ENCODE measurements at regions not wholly inside any gene's neighbourhood (a gene's known extent, or its start where the extent isn't known, plus 50 kb on each side); places are given as distances from the start of the nearest gene placed in this dataset.

DNA sequence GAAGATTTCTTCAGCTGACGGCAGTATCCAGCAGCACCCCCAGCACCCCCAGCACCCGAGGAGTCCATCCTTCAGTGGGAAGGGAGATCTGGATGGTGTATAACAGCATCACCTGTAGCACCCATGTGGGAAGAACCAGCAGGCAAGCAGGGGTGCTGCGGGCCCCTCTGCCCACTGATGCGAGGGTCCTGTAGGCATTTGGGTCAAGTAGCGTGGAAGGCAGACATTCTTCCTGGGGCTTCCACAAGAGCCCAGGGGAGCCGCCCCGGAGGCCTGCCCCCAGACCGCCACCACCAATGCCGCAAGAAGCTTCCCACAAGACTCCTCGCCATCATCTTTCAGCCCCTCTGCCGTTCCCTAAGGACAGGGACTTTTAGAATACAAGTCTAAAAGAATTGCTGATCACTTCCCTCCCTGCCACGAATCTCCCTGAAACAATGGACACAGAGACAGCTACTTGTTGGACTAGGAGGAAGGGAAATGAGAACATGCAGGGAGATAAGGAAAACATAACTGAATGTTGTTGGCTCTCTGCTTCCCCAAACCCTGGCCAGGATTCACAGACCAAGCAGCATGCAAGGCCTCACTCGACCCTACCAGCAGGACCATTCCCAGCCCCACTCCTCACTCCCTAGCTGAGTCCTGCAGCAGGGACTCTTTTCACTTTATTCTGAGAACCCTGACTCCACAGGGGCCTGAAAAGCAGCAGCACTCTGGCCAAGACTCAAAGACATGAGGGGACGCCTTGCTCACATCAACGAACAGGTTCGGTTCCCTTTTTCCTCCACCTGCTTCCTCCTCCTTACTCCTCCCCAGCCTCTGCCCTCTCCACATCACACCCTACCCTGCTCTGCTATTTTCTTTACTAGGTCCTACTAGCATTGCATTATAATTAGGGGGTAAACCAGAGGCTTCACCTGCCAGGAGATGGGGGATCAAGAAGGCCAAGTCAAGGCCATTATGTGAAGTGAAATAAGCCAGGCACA, 164.5 kb downstream of the HERPUD2 start:
- no peak for DNase-seq (ENCODE audit: insufficient read length)
- no peak for FAIRE-seq
- no peak for TF ChIP-seq TAF1 (IDR thresholded peaks at IDR 0.05; ENCODE audit: borderline replicate concordance, low read depth, low read length)
- TF ChIP-seq POLR2A (IDR thresholded peaks at IDR 0.05; ENCODE audit: low read depth, low read length) = no peak
- no peak for TF ChIP-seq POLR2AphosphoS5 (IDR thresholded peaks at IDR 0.05; ENCODE audit: low read depth, low read length)

DNA sequence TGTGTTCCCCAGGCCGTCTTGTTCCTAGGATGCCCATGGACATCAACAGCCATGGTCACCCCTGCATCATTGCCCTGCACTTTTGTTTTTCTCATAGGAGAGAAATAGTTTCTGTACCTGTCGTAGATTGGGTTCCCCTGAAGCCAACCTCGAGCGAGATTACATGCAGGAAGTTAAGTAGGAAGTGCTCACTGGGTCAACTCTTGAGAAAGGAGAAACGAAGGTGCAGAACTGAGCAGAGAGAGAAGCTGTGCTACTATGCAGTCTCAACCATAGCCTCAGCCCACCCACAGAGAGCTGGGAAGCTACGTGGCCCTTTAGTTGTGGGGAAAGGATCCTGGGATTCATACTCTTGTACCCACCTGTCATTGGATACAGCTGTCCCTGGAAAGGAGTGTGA, 165.2 kb downstream of the HERPUD2 start:
- DNase-seq (ENCODE audit: insufficient read length) (no peak), FAIRE-seq (no peak)
- no peak for TF ChIP-seq TAF1 (IDR thresholded peaks at IDR 0.05; ENCODE audit: borderline replicate concordance, low read depth, low read length)
- no peak for TF ChIP-seq POLR2AphosphoS5 (IDR thresholded peaks at IDR 0.05; ENCODE audit: low read depth, low read length)
- TF ChIP-seq POLR2A (IDR thresholded peaks at IDR 0.05; ENCODE audit: low read depth, low read length) = no peak

DNA sequence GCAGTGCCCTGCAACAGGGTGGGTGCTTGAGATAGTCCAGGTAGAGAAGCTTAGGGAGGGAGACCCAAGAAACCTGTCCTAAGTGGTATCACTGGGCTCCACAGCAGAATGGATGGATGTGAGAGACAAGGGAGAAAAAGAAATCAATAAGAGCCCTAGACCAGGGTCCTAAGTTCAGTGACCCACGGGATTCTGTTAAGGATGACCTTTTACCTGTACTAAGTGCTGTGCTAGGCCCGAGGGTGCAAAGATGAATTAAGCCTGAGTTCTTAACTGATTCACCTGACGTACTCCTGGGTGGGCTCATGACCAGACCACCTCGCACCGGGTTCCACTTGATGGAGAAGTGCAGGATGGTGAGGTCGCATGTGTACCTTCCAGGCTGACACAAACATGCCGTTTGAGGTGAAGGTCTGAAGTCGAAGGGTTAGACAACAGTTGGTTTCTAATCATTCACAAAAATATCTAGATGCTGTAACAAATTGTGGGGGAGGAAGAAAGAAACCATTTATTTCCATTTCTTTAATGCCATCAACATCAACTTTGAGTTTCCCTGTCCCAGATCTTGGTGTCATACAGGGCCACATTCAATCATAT, 166.5 kb downstream of the HERPUD2 start:
- DNase-seq (ENCODE audit: insufficient read length) (no peak), FAIRE-seq (no peak)
- TF ChIP-seq POLR2A (IDR thresholded peaks at IDR 0.05; ENCODE audit: low read depth, low read length) = no peak
- TF ChIP-seq POLR2AphosphoS5 (IDR thresholded peaks at IDR 0.05; ENCODE audit: low read depth, low read length) = no peak
- TF ChIP-seq TAF1 (IDR thresholded peaks at IDR 0.05; ENCODE audit: borderline replicate concordance, low read depth, low read length) = no peak

DNA sequence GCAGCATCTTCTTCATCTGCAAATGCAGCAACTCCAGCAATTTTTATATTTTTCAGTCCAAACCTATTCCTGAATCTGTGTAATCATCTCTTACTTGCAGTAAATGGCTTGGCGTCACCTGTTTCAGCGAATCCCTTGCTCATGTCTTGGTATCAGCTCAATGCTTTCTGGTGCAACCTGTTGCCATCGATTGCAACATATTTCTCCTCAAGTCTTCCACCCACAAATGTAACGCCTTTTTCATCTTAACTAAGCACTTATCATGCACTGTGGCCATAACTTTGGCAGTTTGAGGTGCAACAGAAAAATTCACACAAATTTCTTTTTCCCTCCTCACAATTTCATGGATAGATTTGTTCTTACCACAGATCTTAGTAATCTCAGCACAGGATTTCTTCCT, 168.3 kb downstream of the HERPUD2 start:
- DNase-seq (ENCODE audit: insufficient read length) (no peak), FAIRE-seq (no peak)
- TF ChIP-seq POLR2AphosphoS5 (IDR thresholded peaks at IDR 0.05; ENCODE audit: low read depth, low read length) = no peak
- TF ChIP-seq TAF1 (IDR thresholded peaks at IDR 0.05; ENCODE audit: borderline replicate concordance, low read depth, low read length) = no peak
- no peak for TF ChIP-seq POLR2A (IDR thresholded peaks at IDR 0.05; ENCODE audit: low read depth, low read length)

DNA sequence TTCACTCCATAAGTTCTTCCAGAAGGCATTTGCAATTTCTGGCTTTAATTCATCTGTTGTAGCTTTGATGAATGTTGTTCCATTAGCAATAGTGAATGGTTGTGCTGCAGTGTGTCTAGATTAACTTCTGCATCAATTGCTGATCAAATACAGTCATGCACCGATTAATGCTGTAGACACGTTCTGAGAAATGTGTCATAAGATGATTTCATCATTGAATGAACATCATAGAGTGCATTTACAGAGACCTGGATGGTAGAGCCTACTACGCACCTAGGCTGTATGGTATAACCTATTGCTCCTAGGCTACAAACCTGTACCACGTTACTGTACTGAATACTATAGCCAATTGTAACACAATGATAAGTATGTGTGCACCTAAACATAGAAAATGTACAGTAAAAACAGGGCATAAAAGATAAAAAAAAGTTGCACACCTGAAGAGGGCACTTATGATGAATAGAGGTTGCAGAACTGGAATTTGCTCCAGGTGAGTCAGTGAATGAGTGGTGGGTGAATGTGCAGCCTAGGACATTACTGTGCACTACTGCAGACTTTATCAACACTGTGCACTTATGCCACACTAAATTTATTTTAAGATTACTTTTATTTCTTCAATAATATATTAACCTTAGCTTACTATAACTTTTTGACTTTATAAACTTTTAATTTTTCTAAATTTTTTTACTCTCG, 170.7 kb downstream of the HERPUD2 start:
- TF ChIP-seq POLR2A (IDR thresholded peaks at IDR 0.05; ENCODE audit: low read depth, low read length) = no peak
- DNase-seq (ENCODE audit: insufficient read length) (no peak), FAIRE-seq (no peak)

DNA sequence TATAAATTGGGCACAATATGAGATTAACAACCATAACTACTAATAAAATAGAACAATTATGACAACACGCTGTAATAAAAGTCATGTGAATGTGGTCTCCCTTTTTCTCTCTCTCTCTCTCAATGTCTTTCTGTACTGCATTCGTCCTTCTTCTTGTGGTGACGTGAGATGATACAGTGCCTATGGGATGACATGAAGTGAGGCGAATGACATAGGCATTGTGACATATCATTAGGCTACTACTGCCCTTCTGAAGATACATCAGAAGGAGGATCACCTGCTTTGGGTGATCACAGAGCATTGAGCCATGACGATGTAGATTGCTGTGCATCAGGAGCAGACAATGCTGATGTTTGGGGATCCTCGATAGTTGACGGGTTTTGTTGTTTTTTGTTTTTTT, 171.6 kb downstream of the HERPUD2 start:
- no peak for TF ChIP-seq POLR2AphosphoS5 (IDR thresholded peaks at IDR 0.05; ENCODE audit: low read depth, low read length)
- TF ChIP-seq POLR2A (IDR thresholded peaks at IDR 0.05; ENCODE audit: low read depth, low read length) = no peak
- no peak for TF ChIP-seq TAF1 (IDR thresholded peaks at IDR 0.05; ENCODE audit: borderline replicate concordance, low read depth, low read length)
- FAIRE-seq (no peak), DNase-seq (ENCODE audit: insufficient read length) (no peak)

DNA sequence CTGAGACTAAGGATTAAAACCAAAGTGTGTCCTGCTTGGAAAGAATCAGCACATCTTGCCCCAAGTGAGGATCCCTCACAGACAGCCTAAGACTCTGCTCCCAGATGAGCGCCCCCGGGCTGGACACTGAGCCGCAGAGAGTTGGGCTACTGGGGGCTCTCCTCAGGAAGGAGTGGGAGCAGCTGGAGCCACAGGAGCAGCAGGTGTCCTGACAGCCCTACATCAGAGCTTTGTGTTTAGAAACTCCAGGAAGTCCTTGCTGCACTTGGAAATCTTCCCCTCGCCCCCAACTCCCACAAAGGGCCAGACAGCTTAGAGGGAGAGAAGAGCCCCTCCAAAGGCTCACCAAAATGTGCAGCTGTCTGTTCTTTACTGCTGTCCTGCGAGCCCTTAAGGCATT, 172.2 kb downstream of the HERPUD2 start:
- no peak for FAIRE-seq
- TF ChIP-seq POLR2A (IDR thresholded peaks at IDR 0.05; ENCODE audit: low read depth, low read length) (no peak), TAF1 (IDR thresholded peaks at IDR 0.05; ENCODE audit: borderline replicate concordance, low read depth, low read length) (no peak)
- DNase-seq (ENCODE audit: insufficient read length) = no peak

DNA sequence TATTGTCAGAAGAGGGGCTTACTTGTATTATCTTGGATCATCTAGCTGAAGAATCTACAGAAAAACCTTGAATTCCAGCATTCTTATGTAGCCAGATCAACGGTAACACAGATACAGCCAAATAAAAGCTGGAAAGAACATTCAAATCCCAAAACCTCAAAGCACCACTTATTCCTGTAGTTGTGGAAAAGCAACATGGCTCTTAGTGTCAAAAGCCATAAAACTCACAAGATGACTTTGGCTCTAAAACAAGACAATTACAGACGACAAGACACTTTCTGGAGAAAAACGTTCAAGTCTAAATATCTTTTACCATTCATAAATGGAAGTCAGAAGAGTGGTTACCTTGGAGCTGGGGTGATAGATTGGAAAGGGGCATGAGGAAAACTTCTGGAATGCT, 173.0 kb downstream of the HERPUD2 start:
- TF ChIP-seq POLR2AphosphoS5 (IDR thresholded peaks at IDR 0.05; ENCODE audit: low read depth, low read length) (no peak), POLR2A (IDR thresholded peaks at IDR 0.05; ENCODE audit: low read depth, low read length) (no peak), TAF1 (IDR thresholded peaks at IDR 0.05; ENCODE audit: borderline replicate concordance, low read depth, low read length) (no peak)
- no peak for FAIRE-seq

DNA sequence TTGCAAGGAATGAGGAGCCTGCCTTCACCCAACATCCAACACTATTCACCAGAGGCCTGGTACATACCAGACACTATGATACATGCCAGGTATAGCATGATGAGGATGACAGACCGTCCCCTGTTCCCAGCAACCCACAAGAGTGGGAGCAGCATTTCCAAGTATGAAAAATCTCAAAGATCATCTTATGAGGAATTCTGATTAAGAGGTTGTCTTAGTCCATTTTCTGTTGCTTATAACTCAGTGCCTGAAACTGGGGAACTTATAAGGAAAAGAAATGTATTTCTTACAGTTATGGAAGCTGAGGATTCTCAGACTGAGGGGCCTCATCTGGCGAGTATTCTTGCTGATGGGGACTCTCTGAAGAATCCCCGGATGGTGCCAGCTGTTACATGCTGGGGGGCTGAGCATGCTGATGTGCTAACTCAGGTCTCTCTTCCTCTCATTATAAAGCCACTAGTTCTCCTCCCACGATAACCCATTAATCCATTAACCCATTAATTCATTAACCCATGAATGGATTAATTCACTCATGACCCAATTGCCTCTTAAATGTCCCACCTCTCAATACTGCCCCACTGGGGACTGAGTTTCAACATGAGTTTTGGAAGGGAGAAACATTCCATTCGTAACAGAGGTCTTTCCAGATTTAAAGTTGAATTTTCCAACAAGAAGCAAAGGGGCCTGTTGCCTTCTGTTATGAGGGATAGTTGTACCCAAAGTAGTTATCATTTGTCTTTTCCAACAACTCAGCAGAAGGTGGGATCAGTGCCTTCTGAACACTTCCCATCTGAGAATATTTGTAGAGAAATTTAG, 173.9 kb downstream of the HERPUD2 start:
- FAIRE-seq = no peak
- DNase-seq (ENCODE audit: insufficient read length) = no peak
- TF ChIP-seq POLR2AphosphoS5 (IDR thresholded peaks at IDR 0.05; ENCODE audit: low read depth, low read length) (no peak), POLR2A (IDR thresholded peaks at IDR 0.05; ENCODE audit: low read depth, low read length) (no peak), TAF1 (IDR thresholded peaks at IDR 0.05; ENCODE audit: borderline replicate concordance, low read depth, low read length) (no peak)

More for the DNA sequence above, 173.0 kb downstream of the HERPUD2 start:
- DNase-seq (ENCODE audit: insufficient read length) = no peak

DNA sequence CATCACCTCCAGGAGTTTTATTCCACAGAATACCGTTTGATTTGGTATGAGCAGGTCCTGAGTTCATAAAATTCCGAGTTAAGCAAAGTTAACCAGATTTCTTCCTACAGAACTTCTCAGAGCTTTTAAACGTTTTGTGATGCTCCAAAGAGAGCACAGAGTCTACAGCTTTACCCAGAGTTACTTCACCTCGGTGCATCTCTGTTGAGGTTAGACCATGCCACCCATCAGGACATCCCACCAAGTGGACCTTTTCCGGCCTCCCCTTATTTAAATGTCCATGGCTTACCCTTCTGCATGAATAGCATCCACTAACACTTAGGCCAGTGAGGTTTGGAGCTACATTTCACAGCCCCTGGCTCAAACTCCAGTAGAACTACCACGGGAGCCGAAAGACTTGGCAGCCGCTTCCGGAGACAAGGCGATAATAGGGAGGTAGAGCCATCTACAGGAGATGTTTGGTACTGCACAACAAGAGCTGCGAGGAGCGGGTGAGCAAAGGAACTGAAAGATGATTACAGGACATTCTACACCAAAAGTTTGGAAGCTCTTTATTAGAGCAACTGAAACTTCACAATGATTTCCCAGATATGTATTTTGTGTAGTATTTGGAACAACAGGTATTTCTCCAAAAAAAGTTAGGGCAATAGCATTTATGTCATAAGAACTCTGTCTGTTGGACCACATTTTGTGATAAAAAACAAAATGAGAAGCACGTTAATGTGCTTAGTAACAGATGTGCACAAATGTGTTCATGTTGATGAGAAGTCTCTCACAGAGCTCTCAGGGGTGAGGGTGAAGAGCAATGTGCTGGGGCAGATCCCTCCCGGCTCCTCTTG, 174.7 kb downstream of the HERPUD2 start:
- DNase-seq (ENCODE audit: insufficient read length) (peak; percentile 43), FAIRE-seq (peak; percentile 78)
- no peak for TF ChIP-seq TAF1 (IDR thresholded peaks at IDR 0.05; ENCODE audit: borderline replicate concordance, low read depth, low read length)
